HepG2 (cell line): ENCODE measurements at regions not wholly inside any gene's neighbourhood (a gene's known extent, or its start where the extent isn't known, plus 50 kb on each side); places are given as distances from the start of the nearest gene placed in this dataset.

ENCODE experiments used
- AHDC1 ChIP-seq: sonication (generic); formaldehyde crosslinking; IDR thresholded peaks from 2 replicates; pipeline ENCODE4 v1.5.1; 2020; ENCODE audit warnings: mild to moderate bottlenecking, missing genetic modification reagents, borderline replicate concordance
- ATF6 ChIP-seq: sonication (generic); formaldehyde crosslinking; conservative IDR thresholded peaks from 2 replicates; pipeline ENCODE4 v1.4.0; 2020; ENCODE audit warnings: missing genetic modification reagents
- CBX1 ChIP-seq: IDR thresholded peaks from one replicate; pipeline ENCODE4 v1.6.1; 2016; ENCODE audit warnings: antibody characterized with exemption, low read depth
- GATAD1 ChIP-seq: IDR thresholded peaks from 2 replicates; pipeline ENCODE4 v1.6.1; 2016; ENCODE audit warnings: missing genetic modification reagents, missing compliant biosample characterization
- HES4 ChIP-seq: sonication (generic); formaldehyde crosslinking; IDR thresholded peaks from 2 replicates; pipeline ENCODE4 v1.9.0; 2021; ENCODE audit warnings: mild to moderate bottlenecking, missing genetic modification reagents, borderline replicate concordance
- HNF4G ChIP-seq, 2 experiments: sonication (generic) in 1 of 2; formaldehyde crosslinking in 1 of 2; IDR thresholded peaks; 2 replicates each; pipeline versions ENCODE4 v1.4.0 to v1.6.1; 2011 to 2020; ENCODE audit warnings: borderline replicate concordance in 2 of 2, low read depth in 2 of 2, mild to moderate bottlenecking in 2 of 2, low read length in 1 of 2, missing genetic modification reagents in 1 of 2, moderate library complexity in 1 of 2
- KAT2B ChIP-seq: fragments of 150-350 bp; IDR thresholded peaks from 2 replicates; pipeline ENCODE4 v1.6.1; 2014; ENCODE audit warnings: low read depth, low read length, borderline replicate concordance
- LCORL ChIP-seq, 2 experiments: fragments of 450-650 bp in 1 of 2; sonication (generic) in 1 of 2; formaldehyde crosslinking in 1 of 2; IDR thresholded peaks; 2 replicates each; pipeline versions ENCODE4 v1.5.0 to v1.6.1; 2017 to 2020; ENCODE audit warnings: antibody characterized with exemption in 1 of 2, missing genetic modification reagents in 1 of 2
- MTERF4 ChIP-seq: sonication (generic); formaldehyde crosslinking; IDR thresholded peaks from 2 replicates; pipeline ENCODE4 v1.8.0; 2023; ENCODE audit warnings: mild to moderate bottlenecking, missing genetic modification reagents
- PRPF4 ChIP-seq: fragments of 200-400 bp; formaldehyde crosslinking; IDR thresholded peaks from 2 replicates; pipeline ENCODE4 v1.6.1; 2016; ENCODE audit warnings: low read length, low read depth; ENCODE audit not compliant: poor library complexity, severe bottlenecking
- ZMYM4 ChIP-seq: sonication (generic); formaldehyde crosslinking; IDR thresholded peaks from 2 replicates; pipeline ENCODE4 v1.8.1; 2023; ENCODE audit warnings: mild to moderate bottlenecking, missing genetic modification reagents
- ZNF101 ChIP-seq: sonication (generic); formaldehyde crosslinking; IDR thresholded peaks from 2 replicates; pipeline ENCODE4 v1.4.0; 2020; ENCODE audit warnings: mild to moderate bottlenecking, low read depth, missing genetic modification reagents, borderline replicate concordance
- ZNF12 ChIP-seq: sonication (generic); formaldehyde crosslinking; IDR thresholded peaks from 2 replicates; pipeline ENCODE4 v1.5.0; 2020; ENCODE audit warnings: missing genetic modification reagents
- ZNF33A ChIP-seq: sonication (generic); formaldehyde crosslinking; IDR thresholded peaks from 2 replicates; pipeline ENCODE4 v1.5.1; 2020; ENCODE audit warnings: missing genetic modification reagents, mild to moderate bottlenecking, moderate library complexity, borderline replicate concordance
- ZNF572 ChIP-seq: sonication (generic); formaldehyde crosslinking; IDR thresholded peaks from 2 replicates; pipeline ENCODE4 v1.5.1; 2020; ENCODE audit warnings: mild to moderate bottlenecking, missing genetic modification reagents
- ZNF614 ChIP-seq: IDR thresholded peaks from 2 replicates; pipeline ENCODE4 v1.6.1; 2018; ENCODE audit warnings: missing biosample characterization, missing genetic modification reagents, inconsistent platforms, borderline replicate concordance
- ZNF672 ChIP-seq: sonication (generic); formaldehyde crosslinking; IDR thresholded peaks from 2 replicates; pipeline ENCODE4 v1.8.1; 2022; ENCODE audit warnings: missing genetic modification reagents
- TF ChIP-seq, protein P1 (sequence below): sonication (generic); formaldehyde crosslinking; IDR thresholded peaks from 2 replicates; pipeline ENCODE4 v1.8.1; 2023; ENCODE audit warnings: mild to moderate bottlenecking, missing genetic modification reagents

DNA sequence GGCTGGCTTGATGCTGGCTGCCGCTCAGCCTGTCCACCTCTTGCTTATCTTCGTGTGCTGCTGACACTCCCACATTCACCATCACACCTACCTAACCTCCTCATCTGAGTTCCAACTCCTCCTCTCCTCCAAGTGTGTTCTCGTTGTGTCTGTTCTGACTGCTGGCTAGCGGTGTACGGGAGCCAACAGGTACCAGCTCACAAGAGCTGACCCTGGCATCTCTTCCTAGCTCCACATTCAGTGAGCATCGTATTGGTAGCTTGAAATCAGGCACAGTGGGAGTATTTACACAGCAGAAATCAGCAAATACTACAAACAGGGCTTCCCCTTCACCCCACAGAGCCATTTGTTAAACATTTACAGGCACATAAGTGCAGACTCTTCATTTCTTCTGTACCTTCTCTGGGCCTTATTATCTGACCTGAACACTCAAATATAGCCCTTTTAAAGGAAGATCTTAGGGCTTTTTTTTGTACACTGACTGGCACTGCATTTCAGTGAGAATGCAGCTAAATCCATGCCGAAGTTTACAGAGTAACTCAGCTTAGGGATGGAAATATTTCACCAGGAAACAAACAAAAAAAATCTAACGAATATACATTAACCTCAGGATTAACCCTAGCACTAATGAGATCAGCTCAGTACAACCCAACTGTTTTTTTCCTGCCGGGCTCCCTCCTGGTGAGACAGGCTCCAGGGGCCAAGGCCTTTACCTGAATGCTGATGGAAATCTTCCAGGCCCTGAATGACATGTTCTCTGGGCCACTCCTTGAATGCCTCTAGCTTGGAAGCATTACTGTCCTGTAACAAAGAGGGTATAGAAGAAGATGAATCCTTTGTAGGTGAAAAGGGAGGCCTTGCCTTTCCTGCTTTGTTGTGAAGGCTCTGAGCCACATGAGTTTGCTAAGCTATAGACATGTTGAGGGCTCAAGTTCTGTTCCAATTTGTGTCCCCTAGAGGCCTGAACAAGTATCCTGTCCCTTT is 150.5 kb upstream of the LPP start (continued):
- TF ChIP-seq PRPF4 (no peak), ZNF572 (no peak), CBX1 (no peak), ZNF12 (no peak), ZNF672 (CRISPR knock-in tag) (no peak), GATAD1 (CRISPR knock-in tag) (no peak), ZNF33A (CRISPR knock-in tag) (no peak; the same call in 1 of the 2 replicates), HNF4G (IDR thresholded peaks at IDR 0.05; ENCODE audit: borderline replicate concordance, low read depth, low read length) (peak; percentile 34; the same call in 1 of the 2 replicates), HNF4G (CRISPR knock-in tag; IDR thresholded peaks at IDR 0.05; ENCODE audit: borderline replicate concordance, low read depth) (no peak), HES4 (CRISPR knock-in tag) (no peak), KAT2B (no peak), LCORL (IDR thresholded peaks at IDR 0.05) (no peak), LCORL (CRISPR knock-in tag; IDR thresholded peaks at IDR 0.05) (peak; percentile 64), ZMYM4 (no peak; the same call in 1 of the 2 replicates), ZNF101 (no peak), ATF6 (CRISPR knock-in tag) (no peak), ZNF614 (CRISPR knock-in tag) (no peak), MTERF4 (CRISPR knock-in tag) (no peak; the same call in 1 of the 2 replicates), AHDC1 (peak; percentile 86; the same call in 1 of the 2 replicates)
- TF ChIP-seq, protein P1, sequence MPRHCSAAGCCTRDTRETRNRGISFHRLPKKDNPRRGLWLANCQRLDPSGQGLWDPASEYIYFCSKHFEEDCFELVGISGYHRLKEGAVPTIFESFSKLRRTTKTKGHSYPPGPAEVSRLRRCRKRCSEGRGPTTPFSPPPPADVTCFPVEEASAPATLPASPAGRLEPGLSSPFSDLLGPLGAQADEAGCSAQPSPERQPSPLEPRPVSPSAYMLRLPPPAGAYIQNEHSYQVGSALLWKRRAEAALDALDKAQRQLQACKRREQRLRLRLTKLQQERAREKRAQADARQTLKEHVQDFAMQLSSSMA (CRISPR knock-in tag) = no peak
